ENCODE measurements at regions not wholly inside any gene's neighbourhood (a gene's known extent, or its start where the extent isn't known, plus 50 kb on each side); places are given as distances from the start of the nearest gene placed in this dataset.

DNA sequence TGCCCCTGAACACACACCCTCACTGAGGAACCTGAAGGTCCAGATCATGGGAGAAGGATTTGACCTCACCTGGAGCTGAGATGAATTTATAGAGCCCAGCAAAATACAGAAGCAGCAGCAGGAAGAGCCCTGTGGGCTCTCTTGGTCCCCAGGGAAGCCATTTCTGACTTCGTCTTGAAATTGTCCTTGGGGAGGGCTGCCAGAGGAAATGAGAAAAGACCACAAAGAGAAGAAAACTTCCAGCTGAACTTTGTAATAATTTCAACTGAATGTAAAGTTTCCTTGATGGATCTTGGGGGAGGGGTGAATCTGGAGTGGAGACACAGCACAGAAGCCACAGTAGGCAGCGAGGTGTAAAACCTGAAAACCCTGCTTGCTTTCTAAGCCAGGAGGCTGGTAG lies 500.9 kb upstream of the NXPH2 start:
- no peak for DNase-seq (ENCODE audit: low read depth)

DNA sequence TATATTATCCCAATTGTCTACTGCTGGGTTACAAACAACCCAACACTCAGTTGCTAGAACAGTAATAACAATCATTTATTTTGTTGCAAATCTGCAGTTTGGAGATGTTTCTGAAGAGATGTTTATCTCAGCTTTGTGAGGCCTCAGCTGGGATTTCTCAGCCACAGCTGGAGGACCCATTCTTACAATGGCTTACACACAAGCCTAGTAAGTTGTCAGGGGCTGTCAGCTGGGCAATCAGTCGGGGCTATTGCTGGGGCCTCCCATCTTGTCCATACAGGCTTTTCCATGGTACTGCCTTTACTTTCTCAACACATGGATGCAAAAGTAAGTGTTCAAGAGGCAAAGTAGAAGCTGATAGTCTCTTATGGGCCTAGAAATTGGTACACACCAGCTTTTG lies 491.7 kb upstream of the NXPH2 start:
- DNase-seq (ENCODE audit: low read depth) = no peak

GRCh38 chr2:139271149-139271548 lies 491.0 kb upstream of the NXPH2 start:
- DNase-seq (ENCODE audit: low read depth) = no peak

DNA sequence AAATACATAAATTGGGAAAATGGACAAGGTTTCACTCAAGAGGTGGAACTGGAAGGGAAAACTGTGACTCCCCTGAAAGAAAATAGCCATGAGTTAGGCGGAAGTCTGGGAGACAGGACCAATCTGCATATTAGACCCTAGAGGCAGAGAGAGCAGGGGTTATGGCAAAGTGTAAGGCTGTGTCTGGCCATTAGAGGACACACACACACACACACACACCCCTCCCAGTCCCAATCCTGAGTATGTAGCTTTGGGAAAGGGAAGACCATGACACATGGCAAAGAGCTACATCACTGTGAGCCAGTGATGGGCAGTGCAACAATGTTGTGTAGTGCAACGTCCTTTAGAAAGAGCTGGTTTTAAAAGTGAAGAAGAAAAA lies 479.9 kb upstream of the NXPH2 start:
- DNase-seq (ENCODE audit: low read depth) = no peak

- no peak for DNase-seq (ENCODE audit: low read depth)
These were observed 479.3 kb upstream of the NXPH2 start for GRCh38 chr2:139259422-139260051.

GRCh38 chr2:139241286-139241685 lies 461.1 kb upstream of the NXPH2 start:
- DNase-seq (ENCODE audit: low read depth) = no peak

DNA sequence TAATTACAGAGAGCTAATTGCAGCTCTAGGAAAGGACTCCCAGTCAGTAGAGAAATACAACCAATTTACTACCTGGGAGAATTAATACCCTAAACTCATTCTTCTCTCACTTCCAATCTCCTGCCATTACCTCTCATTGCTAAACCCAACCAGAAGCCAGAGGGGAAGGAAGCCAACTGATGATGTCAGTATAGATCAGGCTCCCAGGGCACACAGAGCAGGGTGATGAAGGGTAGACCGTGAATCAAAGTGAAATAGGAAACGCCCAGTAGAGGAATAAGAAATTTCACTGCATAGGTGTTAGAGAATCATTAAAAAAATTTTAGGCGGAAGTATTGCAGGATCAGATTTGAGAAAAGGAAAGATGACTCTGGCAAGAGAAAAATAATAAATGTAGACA lies 456.8 kb upstream of the NXPH2 start:
- DNase-seq (ENCODE audit: low read depth) = no peak

GRCh38 chr2:139230881-139231280 lies 450.7 kb upstream of the NXPH2 start:
- DNase-seq (ENCODE audit: low read depth) = no peak

- DNase-seq (ENCODE audit: low read depth) = no peak
These were observed 448.1 kb upstream of the NXPH2 start for GRCh38 chr2:139228276-139228675.

DNA sequence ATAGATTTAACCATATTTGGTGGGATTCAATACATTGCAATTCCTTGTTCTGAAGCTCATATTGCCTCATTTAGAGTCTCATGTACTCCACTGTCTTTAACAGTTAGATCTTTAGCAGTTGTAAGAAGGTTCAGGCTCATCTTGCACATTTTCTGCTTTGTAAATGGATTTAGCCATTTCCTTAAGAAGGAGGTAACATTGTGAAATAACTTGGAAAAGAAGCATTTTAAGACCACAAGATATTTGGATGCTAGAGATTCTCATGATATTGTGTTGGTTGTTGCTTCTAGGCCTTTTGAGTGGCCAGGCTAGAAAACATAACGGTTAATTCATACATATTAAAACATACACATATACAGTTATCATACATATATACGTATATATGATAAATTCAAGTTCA lies 445.8 kb upstream of the NXPH2 start:
- no peak for DNase-seq (ENCODE audit: low read depth)

DNA sequence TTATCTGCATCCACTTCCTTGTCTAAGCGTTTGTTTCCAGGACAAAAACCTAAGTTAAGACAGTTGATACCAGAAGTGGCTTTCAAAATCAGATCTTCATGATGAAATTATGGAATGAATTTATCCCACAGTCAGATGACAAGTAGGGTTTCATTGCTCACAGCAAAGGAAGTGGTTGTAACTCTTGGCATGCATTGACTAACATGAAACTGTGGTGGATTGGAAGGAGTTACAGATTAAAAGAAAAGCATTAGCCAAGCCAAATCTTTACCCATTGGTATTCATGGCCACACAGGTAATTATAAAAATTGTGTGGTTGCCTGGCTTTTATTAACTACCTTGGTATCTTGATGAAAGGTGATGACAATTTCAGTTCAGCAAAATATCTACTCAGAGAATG lies 438.0 kb upstream of the NXPH2 start:
- DNase-seq (ENCODE audit: low read depth) = no peak

- no peak for DNase-seq (ENCODE audit: low read depth)
These were observed 437.5 kb upstream of the NXPH2 start for GRCh38 chr2:139217641-139218040.

GRCh38 chr2:139216435-139216834 lies 436.2 kb upstream of the NXPH2 start:
- DNase-seq (ENCODE audit: low read depth) = no peak

- no peak for DNase-seq (ENCODE audit: low read depth)
These were observed 434.6 kb upstream of the NXPH2 start for GRCh38 chr2:139214801-139215200.

- DNase-seq (ENCODE audit: low read depth) = no peak
These were observed 429.4 kb upstream of the NXPH2 start for GRCh38 chr2:139209586-139209985.

GRCh38 chr2:139201516-139201915 lies 421.3 kb upstream of the NXPH2 start:
- no peak for DNase-seq (ENCODE audit: low read depth)

GRCh38 chr2:139196754-139197153 lies 416.6 kb upstream of the NXPH2 start:
- DNase-seq (ENCODE audit: low read depth) = no peak

GRCh38 chr2:139194546-139194945 lies 414.4 kb upstream of the NXPH2 start:
- no peak for DNase-seq (ENCODE audit: low read depth)

GRCh38 chr2:139177041-139177440 lies 396.9 kb upstream of the NXPH2 start:
- DNase-seq (ENCODE audit: low read depth) = no peak

GRCh38 chr2:139175510-139175909 lies 395.3 kb upstream of the NXPH2 start:
- DNase-seq (ENCODE audit: low read depth) = no peak

- no peak for DNase-seq (ENCODE audit: low read depth)
These were observed 390.2 kb upstream of the NXPH2 start for GRCh38 chr2:139170406-139170805.

GRCh38 chr2:139165601-139166000 lies 385.4 kb upstream of the NXPH2 start:
- no peak for DNase-seq (ENCODE audit: low read depth)

DNA sequence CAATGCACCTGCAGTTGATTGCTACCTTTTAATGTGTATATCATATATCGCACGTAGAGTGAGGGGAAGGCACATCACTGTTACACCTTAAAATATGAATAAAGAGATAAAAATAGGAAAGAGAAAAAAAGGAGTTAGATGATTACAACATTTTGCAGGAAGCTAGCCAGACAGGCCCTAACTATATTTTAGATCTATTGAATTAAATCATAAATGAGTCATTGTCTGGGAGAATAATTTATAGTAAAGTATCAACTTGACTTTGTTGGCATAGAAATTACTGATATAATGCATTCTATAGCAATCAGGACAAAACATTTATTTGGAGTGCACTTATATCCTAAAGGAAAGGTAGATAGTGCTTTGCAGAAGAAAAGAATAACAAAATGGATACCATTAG lies 384.9 kb upstream of the NXPH2 start:
- no peak for DNase-seq (ENCODE audit: low read depth)

- no peak for DNase-seq (ENCODE audit: low read depth)
These were observed 382.8 kb upstream of the NXPH2 start for GRCh38 chr2:139162957-139163356.

- no peak for DNase-seq (ENCODE audit: low read depth)
These were observed 382.3 kb upstream of the NXPH2 start for GRCh38 chr2:139162456-139162855.
